Panc1 (cell line): ENCODE measurements at regions not wholly inside any gene's neighbourhood (a gene's known extent, or its start where the extent isn't known, plus 50 kb on each side); places are given as distances from the start of the nearest gene placed in this dataset.

Source experiments
- ATAC-seq: fragments of 200-7000 bp; cut with Tn5 transposase; 2 replicates; pipeline ENCODE4 v1.9.1; 2020; ENCODE audit warnings: mild to moderate bottlenecking, moderate library complexity
- BruUV-seq: library from RNA; stranded (reverse); fragments of 400-500 nt; replicated peaks from 2 replicates; lab custom pipeline; 2021; lab: Mats Ljungman, UMichigan
- CTCF ChIA-PET: fragments of 300-600 bp; sonication (Branson Sonifier 250); formaldehyde crosslinking; loops from one replicate; lab custom pipeline; 2022; ENCODE audit warnings: antibody characterized with exemption; lab: Charles Lee
- POLR2A ChIA-PET: fragments of 300-600 bp; sonication (Branson Sonifier 250); formaldehyde crosslinking; loops from one replicate; lab custom pipeline; 2022; ENCODE audit warnings: antibody characterized with exemption; lab: Charles Lee
- DNase-seq: peaks from one replicate; pipeline ENCODE4 v3.0.0-alpha.2; 2010; ENCODE audit warnings: low read depth, low spot score
- H3K27ac ChIP-seq: 2 replicates; pipeline ENCODE4 v1.5.1; 2011; ENCODE audit warnings: mild to moderate bottlenecking, low read length, inconsistent platforms
- H3K27me3 ChIP-seq: fragments of 200-500 bp; sonication (Bioruptor generic); 2 replicates; pipeline ENCODE4 v1.6.0; 2014; ENCODE audit warnings: low read length, inconsistent platforms; ENCODE audit not compliant: control insufficient read depth, insufficient read depth
- H3K36me3 ChIP-seq: fragments of 200-500 bp; sonication (Bioruptor generic); 2 replicates; pipeline ENCODE4 v1.5.1; 2014; ENCODE audit warnings: inconsistent platforms, mild to moderate bottlenecking, low read length, moderate library complexity; ENCODE audit not compliant: control insufficient read depth, insufficient read depth
- H3K4me1 ChIP-seq: 2 replicates; pipeline ENCODE4 v1.5.1; 2011; ENCODE audit warnings: inconsistent platforms, mild to moderate bottlenecking, low read length, moderate library complexity; ENCODE audit not compliant: control insufficient read depth, insufficient read depth
- H3K4me3 ChIP-seq, 2 experiments: 2 replicates each; pipeline ENCODE4 v1.5.1; 2011 to 2012; ENCODE audit warnings: low read depth in 2 of 2, low read length in 2 of 2, mild to moderate bottlenecking in 2 of 2, inconsistent platforms in 1 of 2, moderate library complexity in 1 of 2
- H3K9me3 ChIP-seq: fragments of 200-500 bp; sonication (Bioruptor generic); 2 replicates; pipeline ENCODE4 v1.5.1; 2014; ENCODE audit warnings: low read depth, mild to moderate bottlenecking, inconsistent platforms, low read length, moderate library complexity; ENCODE audit not compliant: control insufficient read depth, insufficient read depth
- POLR2AphosphoS5 ChIP-seq: IDR thresholded peaks from 2 replicates; pipeline ENCODE4 v1.6.1; 2012; ENCODE audit warnings: mild to moderate bottlenecking, low read depth, low read length, moderate library complexity
- SIN3A ChIP-seq: IDR thresholded peaks from 2 replicates; pipeline ENCODE4 v1.6.1; 2012; ENCODE audit warnings: low read depth, mild to moderate bottlenecking, low read length, moderate library complexity, borderline replicate concordance; ENCODE audit not compliant: insufficient read depth
- TCF7L2 ChIP-seq: IDR thresholded peaks from 2 replicates; pipeline ENCODE4 v1.6.1; 2011; ENCODE audit warnings: mild to moderate bottlenecking, low read depth, low read length, inconsistent platforms
- in situ Hi-C: cut with HindIII; loops from 2 replicates; pipeline ENCODE4 v1.10.0; 2016; ENCODE audit warnings: low sequenced_read_pairs, low pct_unique_long_range_greater_than_20kb
- intact Hi-C: fragments of 100-400 bp; cut with micrococcal nuclease; formaldehyde crosslinking; loops from one replicate; pipeline ENCODE4 v1.10.0; 2022; ENCODE audit not compliant: unreplicated experiment
- TF ChIP-seq, protein P1 (sequence below): fragments of 450-650 bp; IDR thresholded peaks from 2 replicates; pipeline ENCODE4 v1.5.1; 2017; ENCODE audit warnings: mild to moderate bottlenecking
- TF ChIP-seq, protein P2 (sequence below), 2 experiments: IDR thresholded peaks; 2 replicates each; pipeline ENCODE4 v1.6.1; 2011 to 2012; ENCODE audit warnings: low read depth in 2 of 2, control low read depth in 1 of 2, low read length in 1 of 2, mild to moderate bottlenecking in 1 of 2, moderate library complexity in 1 of 2; ENCODE audit not compliant: insufficient read depth in 1 of 2

GRCh38 chrX:55160685-55161552 lies 59.2 kb upstream of the PAGE5 start:
- peak overlapping the region; percentile 72 to 77 for H3K4me3 ChIP-seq
- H3K9me3 ChIP-seq, result no peaks in the 10 kb centered on the region
- DNase-seq (peak; percentile 77), ATAC-seq (peak; percentile 100)
- BruUV-seq, result TSS peak; percentile 64
- H3K4me1 ChIP-seq, result peaks cover 3% of the 10 kb centered on the region
- ChIA-PET CTCF (no interaction called here), POLR2A (no interaction called here)
- intact Hi-C loops (no loop called here), in situ Hi-C loops (no loop called here)
- H3K27ac ChIP-seq, result peak overlapping the region; percentile 87
- TF ChIP-seq, protein P1, sequence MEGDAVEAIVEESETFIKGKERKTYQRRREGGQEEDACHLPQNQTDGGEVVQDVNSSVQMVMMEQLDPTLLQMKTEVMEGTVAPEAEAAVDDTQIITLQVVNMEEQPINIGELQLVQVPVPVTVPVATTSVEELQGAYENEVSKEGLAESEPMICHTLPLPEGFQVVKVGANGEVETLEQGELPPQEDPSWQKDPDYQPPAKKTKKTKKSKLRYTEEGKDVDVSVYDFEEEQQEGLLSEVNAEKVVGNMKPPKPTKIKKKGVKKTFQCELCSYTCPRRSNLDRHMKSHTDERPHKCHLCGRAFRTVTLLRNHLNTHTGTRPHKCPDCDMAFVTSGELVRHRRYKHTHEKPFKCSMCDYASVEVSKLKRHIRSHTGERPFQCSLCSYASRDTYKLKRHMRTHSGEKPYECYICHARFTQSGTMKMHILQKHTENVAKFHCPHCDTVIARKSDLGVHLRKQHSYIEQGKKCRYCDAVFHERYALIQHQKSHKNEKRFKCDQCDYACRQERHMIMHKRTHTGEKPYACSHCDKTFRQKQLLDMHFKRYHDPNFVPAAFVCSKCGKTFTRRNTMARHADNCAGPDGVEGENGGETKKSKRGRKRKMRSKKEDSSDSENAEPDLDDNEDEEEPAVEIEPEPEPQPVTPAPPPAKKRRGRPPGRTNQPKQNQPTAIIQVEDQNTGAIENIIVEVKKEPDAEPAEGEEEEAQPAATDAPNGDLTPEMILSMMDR, result peak; percentile 74
- TF ChIP-seq, protein P2, sequence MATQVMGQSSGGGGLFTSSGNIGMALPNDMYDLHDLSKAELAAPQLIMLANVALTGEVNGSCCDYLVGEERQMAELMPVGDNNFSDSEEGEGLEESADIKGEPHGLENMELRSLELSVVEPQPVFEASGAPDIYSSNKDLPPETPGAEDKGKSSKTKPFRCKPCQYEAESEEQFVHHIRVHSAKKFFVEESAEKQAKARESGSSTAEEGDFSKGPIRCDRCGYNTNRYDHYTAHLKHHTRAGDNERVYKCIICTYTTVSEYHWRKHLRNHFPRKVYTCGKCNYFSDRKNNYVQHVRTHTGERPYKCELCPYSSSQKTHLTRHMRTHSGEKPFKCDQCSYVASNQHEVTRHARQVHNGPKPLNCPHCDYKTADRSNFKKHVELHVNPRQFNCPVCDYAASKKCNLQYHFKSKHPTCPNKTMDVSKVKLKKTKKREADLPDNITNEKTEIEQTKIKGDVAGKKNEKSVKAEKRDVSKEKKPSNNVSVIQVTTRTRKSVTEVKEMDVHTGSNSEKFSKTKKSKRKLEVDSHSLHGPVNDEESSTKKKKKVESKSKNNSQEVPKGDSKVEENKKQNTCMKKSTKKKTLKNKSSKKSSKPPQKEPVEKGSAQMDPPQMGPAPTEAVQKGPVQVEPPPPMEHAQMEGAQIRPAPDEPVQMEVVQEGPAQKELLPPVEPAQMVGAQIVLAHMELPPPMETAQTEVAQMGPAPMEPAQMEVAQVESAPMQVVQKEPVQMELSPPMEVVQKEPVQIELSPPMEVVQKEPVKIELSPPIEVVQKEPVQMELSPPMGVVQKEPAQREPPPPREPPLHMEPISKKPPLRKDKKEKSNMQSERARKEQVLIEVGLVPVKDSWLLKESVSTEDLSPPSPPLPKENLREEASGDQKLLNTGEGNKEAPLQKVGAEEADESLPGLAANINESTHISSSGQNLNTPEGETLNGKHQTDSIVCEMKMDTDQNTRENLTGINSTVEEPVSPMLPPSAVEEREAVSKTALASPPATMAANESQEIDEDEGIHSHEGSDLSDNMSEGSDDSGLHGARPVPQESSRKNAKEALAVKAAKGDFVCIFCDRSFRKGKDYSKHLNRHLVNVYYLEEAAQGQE (IDR thresholded peaks at IDR 0.05; ENCODE audit: insufficient read depth in 1 of 2, low read depth in 2 of 2, low read length in 1 of 2), result no peak
- no peak for TF ChIP-seq TCF7L2
- TF ChIP-seq SIN3A, result no peak
- peak; percentile 88 for TF ChIP-seq POLR2AphosphoS5
- H3K36me3 ChIP-seq, result no peaks in the 10 kb centered on the region; the same call in 1 of the 2 replicates
- H3K27me3 ChIP-seq, result no peaks in the 10 kb centered on the region

- H3K4me3 ChIP-seq, result peak overlapping the region; percentile 72 to 77
- peak overlapping the region; percentile 87 for H3K27ac ChIP-seq
- DNase-seq (no peak), ATAC-seq (peak; percentile 33; the same call in 1 of the 2 replicates)
- no peaks in the 10 kb centered on the region for H3K27me3 ChIP-seq
- intact Hi-C loops, result no loop called here
- peaks cover 3% of the 10 kb centered on the region for H3K4me1 ChIP-seq
- no peaks in the 10 kb centered on the region; the same call in 1 of the 2 replicates for H3K36me3 ChIP-seq
- BruUV-seq, result no TSS peak
- TF ChIP-seq TCF7L2, result no peak
- TF ChIP-seq SIN3A, result no peak
- TF ChIP-seq, protein P2 (IDR thresholded peaks at IDR 0.05; ENCODE audit: insufficient read depth in 1 of 2, low read depth in 2 of 2, low read length in 1 of 2), result no peak
- no peak for TF ChIP-seq POLR2AphosphoS5
- TF ChIP-seq, protein P1, result no peak
- in situ Hi-C loops, result no loop called here
- CTCF ChIA-PET, result no interaction called here
- POLR2A ChIA-PET, result no interaction called here
- H3K9me3 ChIP-seq, result no peaks in the 10 kb centered on the region
Observed at GRCh38 chrX:55161581-55161980, 58.6 kb upstream of the PAGE5 start.
